Sciatic nerve (tissue), 2 donors: ENCODE measurements at regions not wholly inside any gene's neighbourhood (a gene's known extent, or its start where the extent isn't known, plus 50 kb on each side); places are given as distances from the start of the nearest gene placed in this dataset.
A peak's percentile ranks its signal among the peaks of the same experiment; 100 is the strongest.

ENCODE experiments used
- ATAC-seq: fragments of 200-7000 bp; cut with Tn5 transposase; one replicate; pipeline ENCODE4 v1.9.1; 2020; ENCODE audit warnings: mild to moderate bottlenecking, moderate library complexity
- DNase-seq: peaks from one replicate; pipeline ENCODE4 v3.0.0-alpha.2; 2020; ENCODE audit warnings: low spot score
- intact Hi-C: fragments of 100-400 bp; cut with DNase I; formaldehyde crosslinking; loops from one replicate; pipeline ENCODE4 v1.14.2; 2022
- donor health status: DM: no; HTN: no; CAD: no.
- donor health status: DM: no; HTN: no; CAD: no.

DNA sequence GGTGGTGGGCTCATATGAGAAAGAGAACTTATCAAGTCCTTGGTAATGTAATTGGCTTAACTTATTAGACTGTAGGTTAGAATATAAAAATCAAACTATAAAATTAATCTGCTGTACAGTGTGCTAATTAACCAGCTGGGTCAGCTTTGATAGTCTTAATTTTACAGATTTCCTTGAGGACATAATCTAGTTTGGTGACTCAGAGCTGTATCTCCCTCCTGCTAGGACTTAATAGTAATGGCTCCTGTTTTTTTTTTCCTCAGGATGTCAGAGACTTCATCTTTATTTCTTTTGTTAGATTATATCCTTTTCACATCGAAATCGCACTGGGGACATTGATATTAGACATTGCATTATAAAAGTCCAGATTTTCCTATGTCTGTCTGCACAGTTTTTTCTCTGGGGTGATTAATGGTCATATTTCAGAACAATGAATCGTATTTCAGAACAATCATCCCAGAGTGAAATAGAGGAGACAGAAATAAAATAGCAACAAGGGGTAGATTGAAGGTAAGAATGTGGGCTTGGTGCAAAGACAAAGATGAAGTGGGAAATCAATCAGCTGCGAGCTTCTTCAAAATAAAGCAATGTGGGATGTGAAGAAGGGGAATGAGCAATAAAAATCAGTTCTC, 346.4 kb upstream of the RIOK2 start:
- DNase-seq (no peak), ATAC-seq (no peak)
- intact Hi-C loops: no loop called here

DNA sequence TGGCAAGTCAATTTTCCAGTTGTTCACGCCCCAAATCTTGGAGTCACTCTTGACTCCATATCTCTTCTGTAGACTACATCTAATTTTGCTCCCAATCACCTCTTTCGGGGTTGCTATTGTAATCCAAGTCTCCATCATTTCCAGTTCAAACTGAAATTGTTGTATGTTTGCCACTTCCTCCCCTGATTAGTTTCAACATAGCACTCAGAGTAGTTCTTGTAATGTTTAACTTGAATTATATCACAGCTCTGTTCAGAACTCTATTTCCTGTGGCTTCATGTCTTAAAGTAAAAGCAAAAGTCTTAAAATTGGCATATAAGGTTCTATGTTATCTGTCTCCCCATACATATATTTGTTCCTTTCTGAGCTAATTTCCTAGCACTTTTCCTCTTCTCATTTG, 348.5 kb upstream of the RIOK2 start:
- intact Hi-C loops: no loop called here
- DNase-seq (no peak), ATAC-seq (no peak)

DNA sequence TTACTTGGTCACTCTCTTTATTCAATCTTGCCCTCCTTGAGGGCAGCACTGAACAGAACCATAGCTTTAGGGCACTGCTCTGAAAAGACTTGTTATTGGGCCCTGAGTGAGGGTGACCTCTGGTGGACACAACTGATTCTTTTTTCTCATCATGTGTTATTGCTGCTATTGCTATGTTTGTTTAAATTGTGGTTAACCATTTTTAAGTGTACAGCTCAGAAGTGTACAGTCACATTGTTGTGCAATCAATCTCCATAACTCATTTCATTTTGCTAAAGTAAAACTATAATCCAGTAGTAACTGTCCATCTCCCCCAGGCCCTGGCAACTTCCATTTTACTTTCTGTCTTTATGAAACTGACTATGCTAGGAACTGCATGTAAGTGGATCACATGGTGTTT, 351.1 kb upstream of the RIOK2 start:
- peak; percentile 56 for ATAC-seq
- no peak for DNase-seq
- intact Hi-C loops: no loop called here

DNA sequence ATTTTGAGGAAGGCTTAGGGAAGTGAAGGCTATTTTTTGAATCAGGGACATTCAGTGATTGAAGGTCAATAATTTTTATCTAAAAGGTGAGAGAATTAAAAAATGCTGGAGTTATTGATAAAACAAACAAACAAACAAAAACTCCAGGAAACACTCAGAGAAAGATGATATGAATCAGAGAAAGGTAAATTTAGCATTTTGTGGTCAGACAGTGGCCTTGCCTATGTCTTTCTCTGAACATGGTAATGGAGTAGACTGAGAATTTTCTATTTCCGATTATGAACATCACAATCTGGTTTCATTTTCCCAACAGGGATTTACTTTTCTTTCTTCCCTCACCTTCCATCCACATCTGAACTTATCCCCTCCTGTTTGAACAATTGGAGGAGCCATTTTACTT, 353.6 kb upstream of the RIOK2 start:
- ATAC-seq (no peak), DNase-seq (no peak)
- intact Hi-C loops: no loop called here

DNA sequence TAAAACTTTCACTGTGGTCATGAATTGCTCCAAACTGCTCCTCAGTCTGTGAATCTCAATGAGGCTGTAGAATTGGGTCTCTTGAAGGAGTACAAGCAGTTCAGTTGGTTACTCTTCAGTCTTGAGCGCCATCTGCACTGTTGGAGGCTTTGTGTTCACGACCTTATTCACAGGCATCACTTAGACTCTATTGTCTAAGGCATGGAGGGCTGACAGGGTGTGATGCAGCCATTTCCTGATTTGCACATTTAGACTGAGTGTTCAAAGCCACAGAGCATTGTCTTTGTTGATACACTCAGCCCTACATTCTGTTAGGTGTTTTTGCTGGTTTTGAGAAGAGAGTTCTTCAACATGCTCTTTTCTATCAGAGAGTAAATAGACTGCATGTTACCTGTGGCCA, 355.9 kb upstream of the RIOK2 start:
- no peak for DNase-seq
- no peak for ATAC-seq
- intact Hi-C loops: no loop called here

DNA sequence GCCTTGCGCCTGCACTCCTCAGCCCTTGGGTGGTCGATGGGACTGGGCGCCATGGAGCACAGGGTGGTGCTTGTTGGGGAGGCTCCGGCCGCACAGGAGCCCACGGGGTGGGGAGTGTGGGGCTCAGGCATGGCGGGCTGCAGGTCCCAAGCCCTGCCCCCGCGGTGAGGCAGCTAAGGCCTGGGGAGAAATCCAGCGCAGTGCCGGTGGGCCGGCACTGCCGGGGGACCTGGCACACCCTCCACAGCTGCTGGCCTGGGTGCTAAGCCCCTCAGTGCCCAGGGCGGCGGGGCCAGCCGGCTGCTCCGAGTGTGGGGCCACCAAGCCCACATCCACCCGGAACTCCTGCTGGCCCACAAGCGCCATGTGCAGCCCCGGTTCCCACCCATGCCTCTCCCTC, 358.8 kb upstream of the RIOK2 start:
- no peak for DNase-seq
- intact Hi-C loops: no loop called here
- ATAC-seq: no peak

DNA sequence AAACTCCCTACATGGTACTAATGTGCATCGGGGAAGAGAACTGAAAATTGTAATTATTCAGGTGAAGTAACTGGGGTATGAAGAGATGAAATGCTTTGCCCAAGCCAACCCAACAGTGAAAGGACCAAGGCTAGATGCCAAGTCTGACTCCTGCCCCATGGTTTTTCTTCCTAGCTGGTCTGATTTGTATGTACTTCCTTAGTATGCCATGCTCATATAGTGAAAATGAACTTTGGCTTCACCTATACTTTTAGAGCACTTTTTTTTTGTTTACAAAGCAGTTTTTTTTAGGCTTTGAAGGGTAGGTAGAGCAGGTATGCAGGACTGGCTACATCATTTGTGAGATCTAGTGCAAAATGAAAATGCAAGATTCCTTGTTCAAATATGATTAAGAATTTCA, 359.4 kb upstream of the RIOK2 start:
- intact Hi-C loops: no loop called here
- no peak for DNase-seq
- no peak for ATAC-seq

DNA sequence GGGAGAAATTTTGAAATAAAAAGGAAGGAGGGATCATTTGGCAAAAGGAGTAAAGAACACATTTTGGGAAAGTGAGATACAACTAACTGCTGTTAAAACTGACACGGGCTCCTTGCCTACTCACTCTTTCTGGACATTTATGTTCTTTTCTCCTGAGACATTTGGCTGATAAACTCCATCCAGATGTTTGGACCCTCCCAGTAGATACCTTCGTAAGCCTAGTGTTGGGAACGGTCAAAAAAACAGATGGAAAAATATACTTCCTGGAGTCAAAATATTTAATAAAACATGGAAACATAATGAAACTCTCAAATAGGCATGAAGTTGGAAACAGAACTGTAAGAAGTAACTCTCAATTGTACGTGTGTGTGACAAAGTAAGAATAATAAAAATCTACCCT, 360.1 kb upstream of the RIOK2 start:
- DNase-seq (no peak), ATAC-seq (no peak)
- intact Hi-C loops: no loop called here

DNA sequence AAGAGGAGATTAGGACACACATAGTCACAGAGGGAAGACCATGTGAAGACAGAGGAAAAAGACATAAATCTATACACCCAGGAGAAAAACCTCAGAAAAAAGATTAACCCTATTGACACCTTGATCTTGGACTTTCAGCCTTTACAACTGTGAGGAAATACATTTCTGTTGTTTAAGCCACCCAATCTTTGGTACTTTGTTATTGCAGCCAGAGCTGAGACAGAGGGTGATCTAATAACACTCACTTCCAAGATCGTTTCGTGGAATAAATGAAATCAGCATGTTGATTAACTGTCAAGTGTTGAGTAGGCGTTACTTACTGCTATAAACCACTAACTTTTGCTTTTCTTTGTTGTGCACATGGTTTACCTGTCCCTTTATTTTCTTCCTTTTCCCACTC, 361.2 kb upstream of the RIOK2 start:
- ATAC-seq (no peak), DNase-seq (no peak)
- intact Hi-C loops: no loop called here

DNA sequence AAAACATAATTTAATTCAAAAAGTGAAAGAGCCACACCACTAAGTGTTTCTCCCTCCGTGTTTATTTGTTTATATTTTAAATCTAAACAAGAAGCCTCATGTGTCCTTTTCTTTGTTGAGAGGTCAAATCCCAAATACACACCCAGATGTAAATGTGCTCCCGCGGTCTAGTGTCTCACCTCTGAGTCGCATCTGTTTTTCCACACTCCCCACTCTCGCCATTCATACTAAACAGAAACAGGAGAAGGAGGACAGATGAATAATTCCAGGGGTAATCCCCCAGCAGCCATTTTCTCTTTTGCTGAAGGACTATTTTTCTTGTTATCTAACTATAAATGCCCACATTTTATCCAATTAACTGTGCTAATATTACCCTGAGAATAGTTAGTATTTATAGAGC, 361.6 kb upstream of the RIOK2 start:
- ATAC-seq: no peak
- DNase-seq: no peak
- intact Hi-C loops: no loop called here

DNA sequence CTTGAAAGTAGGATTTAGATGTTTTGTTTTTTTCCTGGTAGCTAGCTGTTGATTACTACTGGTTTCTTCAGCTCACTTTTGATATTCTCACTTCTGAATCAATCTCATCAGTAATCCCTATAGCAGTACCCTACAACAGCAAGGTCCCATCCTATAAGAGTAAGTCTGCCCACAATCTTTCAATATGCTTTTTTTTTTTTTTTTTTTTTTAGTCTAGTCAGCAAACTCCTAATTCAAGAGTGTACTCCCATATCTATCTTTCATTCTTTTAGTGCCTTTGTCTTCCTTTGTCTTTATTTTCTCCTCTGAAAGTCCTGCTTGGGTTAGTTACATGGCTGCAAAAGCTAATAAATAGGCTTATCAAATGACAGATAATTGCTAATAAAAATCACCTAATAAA, 362.4 kb upstream of the RIOK2 start:
- intact Hi-C loops: no loop called here
- DNase-seq (no peak), ATAC-seq (no peak)

DNA sequence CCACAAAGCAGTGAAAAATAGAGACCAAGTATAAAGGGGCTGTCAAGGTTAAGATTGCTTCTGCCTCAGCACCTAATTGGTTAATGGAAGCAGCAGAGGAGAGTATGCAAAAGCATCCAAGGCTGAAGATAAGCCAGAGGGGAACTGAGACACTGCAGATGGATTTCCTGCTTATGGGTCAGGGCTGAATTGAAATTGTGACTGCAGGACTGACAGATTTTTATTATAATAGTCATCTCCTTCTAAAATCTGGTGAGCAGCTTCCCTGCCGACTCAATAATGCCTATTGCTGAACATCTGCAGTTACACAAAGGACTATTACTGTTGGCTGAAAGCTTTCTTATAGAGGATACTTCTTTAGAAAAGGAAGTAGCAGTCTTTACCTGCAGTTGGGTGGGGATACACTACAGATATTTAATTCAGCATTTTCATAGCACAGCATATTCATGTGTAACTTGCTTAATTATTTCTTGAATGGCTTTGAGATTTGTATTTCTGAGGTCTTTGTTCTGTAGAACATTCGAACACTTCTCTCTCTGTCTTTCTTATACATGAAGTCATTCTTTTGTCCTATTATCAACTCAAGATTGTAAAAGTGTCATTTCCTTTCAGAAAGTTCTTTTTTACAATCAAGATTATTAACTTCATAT, 363.0 kb upstream of the RIOK2 start:
- ATAC-seq (no peak), DNase-seq (no peak)
- intact Hi-C loops: no loop called here

DNA sequence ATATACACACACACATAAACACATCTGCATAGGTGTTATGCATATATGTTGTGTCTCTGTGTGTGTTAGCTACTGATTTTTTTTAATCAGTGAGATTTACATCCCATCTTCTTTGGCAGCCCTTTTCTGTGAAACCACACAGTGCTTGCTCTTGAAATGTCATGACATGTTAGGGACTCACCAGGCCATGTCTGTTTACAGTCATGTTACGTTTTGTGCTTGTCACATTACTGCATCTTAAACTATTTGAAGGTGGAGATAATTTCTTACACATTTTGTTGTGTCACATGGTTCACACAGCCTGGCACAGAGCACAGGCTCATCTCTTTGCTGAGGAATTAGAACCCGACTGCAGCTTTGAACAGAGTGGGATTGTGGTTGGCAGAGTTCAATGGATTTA, 364.4 kb upstream of the RIOK2 start:
- intact Hi-C loops: no loop called here
- ATAC-seq (no peak), DNase-seq (no peak)

DNA sequence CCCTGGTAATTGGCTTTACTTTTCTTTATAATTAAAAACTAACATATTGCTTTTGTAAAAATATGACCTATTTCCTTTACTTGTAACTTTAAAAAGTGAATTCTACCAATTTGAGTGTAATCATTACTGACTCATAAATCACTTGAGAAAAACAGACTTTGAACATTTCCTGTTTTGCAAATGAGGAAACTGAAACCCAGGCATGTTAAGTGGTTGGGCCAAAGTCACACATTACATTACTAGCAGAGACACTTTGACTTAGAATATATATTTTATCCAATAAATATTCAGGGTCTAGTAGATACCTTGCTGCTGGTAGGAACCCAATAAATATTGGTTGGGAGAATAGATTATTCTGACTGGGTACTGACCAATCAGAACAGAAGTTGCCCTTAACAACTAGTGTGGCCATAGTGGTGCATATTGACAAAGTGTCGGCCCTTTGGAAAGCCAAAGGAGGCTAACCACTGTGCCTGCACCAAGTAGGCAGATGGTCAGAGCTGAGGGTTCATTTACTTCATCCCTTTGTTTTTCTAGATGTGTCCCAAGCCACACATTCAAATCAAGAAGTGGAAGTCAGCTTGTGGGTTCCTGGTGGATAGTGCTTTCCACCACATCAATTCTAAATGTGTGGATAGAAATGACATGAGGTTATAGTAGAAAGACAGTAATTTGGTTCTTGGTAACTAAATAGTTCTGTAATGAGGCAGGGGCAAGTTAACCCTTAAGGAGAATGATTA, 365.1 kb upstream of the RIOK2 start:
- no peak for DNase-seq
- intact Hi-C loops: no loop called here
- no peak for ATAC-seq

DNA sequence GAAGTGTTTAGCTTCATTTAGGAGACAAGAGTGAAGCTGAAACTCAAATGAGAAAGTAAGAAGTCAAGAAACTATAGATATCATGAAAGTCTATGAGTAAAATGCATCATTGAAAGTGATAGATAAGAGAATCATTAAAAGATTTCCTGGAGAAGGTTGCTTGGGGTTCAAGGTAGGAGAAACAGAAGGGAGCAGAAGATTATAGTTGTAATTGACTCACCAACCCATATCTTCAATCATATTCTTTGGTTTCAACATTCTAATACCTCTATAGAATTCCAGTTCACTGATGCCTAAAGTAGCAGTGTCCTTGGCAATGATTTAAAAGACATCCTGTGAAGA, 365.7 kb upstream of the RIOK2 start:
- intact Hi-C loops: no loop called here
- ATAC-seq: no peak

DNA sequence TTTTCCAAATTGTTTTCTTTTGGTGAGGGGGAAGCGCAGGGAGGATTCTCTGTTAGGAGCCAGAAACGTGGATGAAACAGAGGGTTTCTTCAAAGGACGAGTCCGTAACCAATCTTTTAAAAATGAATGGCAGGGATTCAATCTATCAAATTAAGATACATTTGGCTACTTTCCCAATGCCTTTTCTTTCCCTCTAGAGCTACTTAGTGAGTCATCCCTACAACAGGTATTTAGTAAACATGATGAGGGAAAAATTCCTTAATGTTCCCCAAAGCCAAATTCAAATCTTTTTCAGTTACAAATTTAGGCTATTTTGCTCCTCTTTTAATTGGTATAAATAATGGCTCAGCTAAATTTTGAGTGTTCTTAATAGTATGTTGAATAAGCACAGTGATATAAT, 366.4 kb upstream of the RIOK2 start:
- intact Hi-C loops: no loop called here
- ATAC-seq: no peak
- no peak for DNase-seq

More for the DNA sequence above, 365.7 kb upstream of the RIOK2 start:
- no peak for DNase-seq

DNA sequence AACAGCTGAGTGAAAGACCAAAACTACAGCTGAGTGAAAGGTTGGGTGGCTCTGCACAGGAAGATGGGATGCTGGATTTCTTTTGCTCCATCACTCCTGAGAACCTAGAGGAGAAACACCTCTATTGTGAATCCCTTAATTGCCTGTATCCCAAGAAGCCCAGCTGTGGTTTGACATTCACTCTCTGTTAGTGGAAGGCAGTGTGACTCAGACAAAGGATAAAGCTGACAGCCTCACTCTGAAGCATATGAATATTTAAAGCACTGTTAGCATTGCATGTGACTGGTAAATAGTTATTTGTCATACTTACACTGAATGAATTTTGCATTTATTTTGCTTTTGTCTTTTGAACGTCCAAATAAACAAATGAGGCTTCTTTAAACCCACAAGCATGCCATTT, 367.1 kb upstream of the RIOK2 start:
- intact Hi-C loops: no loop called here
- DNase-seq (no peak), ATAC-seq (no peak)

DNA sequence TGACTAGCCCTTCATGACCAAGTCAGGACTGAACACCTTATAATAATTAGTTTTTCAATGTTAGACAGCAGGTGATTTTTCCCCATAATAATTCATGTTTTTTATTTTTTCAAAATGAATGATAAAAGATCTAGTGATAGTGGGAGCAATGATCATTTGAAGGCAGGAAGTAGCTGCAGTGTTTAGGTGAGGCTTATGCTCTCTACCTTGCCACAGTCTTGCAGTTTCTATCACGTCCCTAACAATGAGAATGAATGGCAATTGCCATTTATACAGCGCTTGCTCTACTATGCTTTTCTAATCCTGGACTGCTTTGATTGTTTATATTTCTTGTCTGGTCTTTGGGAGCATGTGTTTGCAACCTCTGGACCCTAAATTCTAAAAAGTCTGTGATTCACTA, 367.8 kb upstream of the RIOK2 start:
- DNase-seq (no peak), ATAC-seq (no peak)
- intact Hi-C loops: no loop called here

DNA sequence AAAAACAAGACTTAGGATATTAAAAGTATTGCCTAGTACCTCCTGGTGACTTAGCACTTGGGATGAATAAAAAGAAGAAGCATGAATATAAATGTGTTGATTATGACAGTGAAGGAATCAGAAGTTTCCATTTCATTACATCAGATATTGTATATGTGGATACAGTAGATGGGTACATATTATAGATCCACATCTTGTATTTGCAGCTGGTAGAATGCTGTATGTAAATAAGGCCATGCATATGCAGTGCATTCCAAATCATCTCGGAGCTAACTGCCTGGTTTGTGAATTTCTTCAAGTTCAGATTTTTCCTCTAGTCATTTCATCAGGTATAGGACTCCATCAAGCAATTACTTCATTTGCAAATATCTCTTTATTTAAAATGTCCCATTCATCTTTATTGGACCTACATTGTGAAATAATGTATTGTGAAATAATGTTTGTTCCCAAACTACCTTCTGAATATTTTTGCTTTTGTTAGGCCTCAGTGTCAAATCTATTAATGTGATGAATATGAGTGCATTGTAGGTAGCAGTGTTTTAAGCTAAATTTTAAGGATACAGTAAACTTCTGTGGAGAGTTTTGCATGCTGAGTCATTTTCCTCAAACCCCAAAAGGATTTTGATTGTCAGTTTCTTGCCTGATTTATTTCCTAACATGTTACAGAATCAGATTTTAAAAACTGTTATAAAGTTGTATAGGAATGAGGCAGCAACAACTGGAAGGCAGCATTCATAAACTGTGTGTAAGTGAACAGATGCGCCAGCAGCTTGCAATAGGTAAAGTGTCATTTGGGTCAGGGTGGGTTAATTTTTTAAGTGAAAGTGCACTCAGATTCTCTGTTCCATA, 370.8 kb upstream of the RIOK2 start:
- ATAC-seq: no peak
- DNase-seq: no peak
- intact Hi-C loops: no loop called here
